GM12878 (cell line): ENCODE measurements at regions not wholly inside any gene's neighbourhood (a gene's known extent, or its start where the extent isn't known, plus 50 kb on each side); places are given as distances from the start of the nearest gene placed in this dataset.

Source experiments
- ATAC-seq: fragments of 200-7000 bp; cut with Tn5 transposase; 3 replicates; pipeline ENCODE4 v1.9.1; 2020; ENCODE audit warnings: mild to moderate bottlenecking, moderate library complexity
- BruUV-seq: library from RNA; stranded (reverse); fragments of 400-500 nt; replicated peaks from 2 replicates; lab custom pipeline; 2021; lab: Mats Ljungman, UMichigan
- CTCF ChIA-PET: fragments of 300-600 bp; sonication (Branson Sonifier 250); formaldehyde crosslinking; extraction: SDS; loops from one replicate; lab custom pipeline; 2021; ENCODE audit warnings: inconsistent platforms; lab: Yijun Ruan, JAX
- POLR2A ChIA-PET: fragments of 350-600 bp; formaldehyde crosslinking; extraction: SDS; loops from one replicate; lab custom pipeline; 2021; ENCODE audit warnings: inconsistent platforms; lab: Charles Lee
- RAD21 ChIA-PET: fragments of 300-600 bp; sonication (Branson Sonifier 250); formaldehyde crosslinking; loops from one replicate; lab custom pipeline; 2023; ENCODE audit warnings: antibody characterized with exemption; ENCODE audit not compliant: unreplicated experiment; lab: Charles Lee
- SMC1A ChIA-PET: fragments of 300-600 bp; sonication (Branson Sonifier 250); formaldehyde crosslinking; loops from one replicate; lab custom pipeline; 2023; ENCODE audit not compliant: unreplicated experiment, uncharacterized antibody; lab: Charles Lee
- DNase-seq: peaks from one replicate; pipeline ENCODE4 v3.0.0-alpha.2; 2011; ENCODE audit warnings: low read depth, low spot score
- FAIRE-seq: peaks from 3 replicates; lab custom pipeline; 2011; peaks lifted over from hg19 to GRCh38; lab: Jason Lieb, UNC
- H2AFZ ChIP-seq: 2 replicates; pipeline ENCODE4 v1.6.0; 2011; ENCODE audit warnings: low read depth, low read length, control low read depth; ENCODE audit not compliant: control insufficient read depth
- H3K27ac ChIP-seq: 2 replicates; pipeline ENCODE4 v1.5.1; 2011; ENCODE audit warnings: control low read depth; ENCODE audit not compliant: control insufficient read depth, insufficient read depth
- H3K27me3 ChIP-seq, 2 experiments: replicated peaks in 1 of 2; 2 replicates each; pipeline versions ENCODE4 v1.6.0 to v1.6.1; 2011; ENCODE audit warnings: low read length in 1 of 2; ENCODE audit not compliant: control insufficient read depth in 2 of 2, insufficient read depth in 2 of 2
- H3K36me3 ChIP-seq, 2 experiments: 2 replicates each; pipeline ENCODE4 v1.5.1; 2011; ENCODE audit warnings: low read length in 1 of 2; ENCODE audit not compliant: control insufficient read depth in 2 of 2, insufficient read depth in 2 of 2
- H3K4me1 ChIP-seq: 2 replicates; pipeline ENCODE4 v1.6.1; 2011; ENCODE audit warnings: mild to moderate bottlenecking, low read length, moderate library complexity, mixed read lengths; ENCODE audit not compliant: control insufficient read depth, insufficient read depth
- H3K4me2 ChIP-seq: 2 replicates; pipeline ENCODE4 v1.6.0; 2011; ENCODE audit warnings: control low read depth; ENCODE audit not compliant: control insufficient read depth, insufficient read depth
- H3K4me3 ChIP-seq: fragments of 200-600 bp; sonication (generic); 2 replicates; pipeline ENCODE4 v1.5.1; 2016
- H3K79me2 ChIP-seq: 2 replicates; pipeline ENCODE4 v1.6.0; 2011; ENCODE audit warnings: low read length; ENCODE audit not compliant: control insufficient read depth, insufficient read depth
- H3K9ac ChIP-seq: 2 replicates; pipeline ENCODE4 v1.8.0; 2011; ENCODE audit warnings: low read length, control low read depth, mixed read lengths; ENCODE audit not compliant: control insufficient read depth, insufficient read depth
- H3K9me3 ChIP-seq: replicated peaks from 3 replicates; pipeline ENCODE4 v1.5.1; 2011; ENCODE audit warnings: mild to moderate bottlenecking, low read length; ENCODE audit not compliant: control insufficient read depth, insufficient read depth
- H4K20me1 ChIP-seq: 2 replicates; pipeline ENCODE4 v1.6.0; 2011; ENCODE audit not compliant: control insufficient read depth, insufficient read depth
- BCL11A ChIP-seq: IDR thresholded peaks from 2 replicates; pipeline ENCODE4 v1.6.1; 2011; ENCODE audit warnings: low read depth, low read length
- ETV6 ChIP-seq, 2 experiments: fragments of 450-650 bp in 1 of 2; IDR thresholded peaks in 1 of 2; conservative IDR thresholded peaks in 1 of 2; 2 replicates each; pipeline ENCODE4 v1.6.1; 2014; ENCODE audit warnings: antibody characterized with exemption in 1 of 2, borderline replicate concordance in 1 of 2, low read depth in 1 of 2, mild to moderate bottlenecking in 1 of 2, moderate library complexity in 1 of 2
- LARP7 ChIP-seq: fragments of 450-650 bp; IDR thresholded peaks from 2 replicates; pipeline ENCODE4 v1.6.1; 2017; ENCODE audit warnings: mild to moderate bottlenecking
- MEF2A ChIP-seq: IDR thresholded peaks from 2 replicates; pipeline ENCODE4 v1.6.1; 2011; ENCODE audit warnings: low read depth, mild to moderate bottlenecking, low read length, moderate library complexity; ENCODE audit not compliant: insufficient read depth
- MTA2 ChIP-seq: fragments of 450-650 bp; IDR thresholded peaks from 2 replicates; pipeline ENCODE4 v1.6.1; 2016; ENCODE audit warnings: low read depth, mild to moderate bottlenecking, moderate library complexity
- NBN ChIP-seq: fragments of 450-650 bp; IDR thresholded peaks from 2 replicates; pipeline ENCODE4 v1.6.1; 2016
- NR2C2 ChIP-seq: IDR thresholded peaks from 2 replicates; pipeline ENCODE4 v1.6.1; 2011; ENCODE audit warnings: borderline replicate concordance, low read depth; ENCODE audit not compliant: control insufficient read depth, insufficient read length
- NRF1 ChIP-seq: conservative IDR thresholded peaks from 2 replicates; pipeline ENCODE4 v1.6.1; 2011; ENCODE audit warnings: mild to moderate bottlenecking, low read depth, low read length, improper control_type of control experiment
- RFX5 ChIP-seq: IDR thresholded peaks from 2 replicates; pipeline ENCODE4 v1.6.1; 2011; ENCODE audit warnings: low read depth, low read length, improper control_type of control experiment
- TAF1 ChIP-seq: IDR thresholded peaks from 2 replicates; pipeline ENCODE4 v1.6.1; 2011; ENCODE audit warnings: mild to moderate bottlenecking, low read depth, low read length, borderline replicate concordance
- WGBS: methylation state at CpG from one replicate; pipeline ENCODE4 v1.1.6; 2016; ENCODE audit warnings: low lambda C conversion rate; ENCODE audit not compliant: insufficient replicate concordance, insufficient coverage; ENCODE audit errors: missing lambda C conversion rate; 5-methylcytosine and 5-hydroxymethylcytosine counted together
- in situ Hi-C: fragments of 300-500 bp; cut with MboI; formaldehyde crosslinking; loops from 9 replicates; pipeline ENCODE4 v1.14.3; 2018; ENCODE audit warnings: mixed read lengths
- intact Hi-C: fragments of 100-400 bp; cut with micrococcal nuclease; formaldehyde crosslinking; loops from one replicate; pipeline ENCODE4 v1.14.2; 2022; ENCODE audit not compliant: unreplicated experiment

DNA sequence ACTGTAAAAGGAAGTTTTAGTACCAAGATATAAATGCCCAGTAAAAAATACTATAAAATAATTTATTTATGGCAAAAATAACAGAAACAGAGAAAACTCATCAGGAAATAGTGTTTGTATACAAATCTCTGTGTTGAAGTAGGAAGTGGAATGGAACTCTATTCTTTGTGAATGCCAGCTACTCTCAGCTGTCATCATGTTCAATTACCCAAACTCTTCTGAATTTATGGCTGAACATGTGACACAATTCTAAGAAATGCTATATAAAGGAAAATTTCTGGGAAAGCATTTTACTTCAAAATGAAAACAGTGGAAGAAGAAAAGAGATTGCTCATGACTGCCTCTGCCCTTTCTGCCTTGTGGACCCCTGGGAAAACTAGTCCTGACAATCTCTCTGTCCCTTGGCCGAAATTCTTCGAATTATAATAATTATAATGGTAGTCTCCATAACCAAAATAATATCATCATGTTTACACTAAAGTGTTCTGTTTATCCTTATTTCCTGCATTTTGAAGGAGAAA lies 522.3 kb upstream of the ST8SIA4 start:
- H3K27me3 ChIP-seq: no peaks in the 10 kb centered on the region
- ChIA-PET POLR2A (no interaction called here), SMC1A (no interaction called here), RAD21 (no interaction called here)
- no peak overlapping the region for H3K9ac ChIP-seq
- no peaks in the 10 kb centered on the region for H3K4me1 ChIP-seq
- in situ Hi-C loops (no loop called here), intact Hi-C loops (no loop called here)
- H3K36me3 ChIP-seq: no peaks in the 10 kb centered on the region
- FAIRE-seq (no peak), DNase-seq (no peak), ATAC-seq (no peak)
- H3K9me3 ChIP-seq: no peaks in the 10 kb centered on the region
- H3K4me2 ChIP-seq: no peak overlapping the region
- no peaks in the 10 kb centered on the region for H4K20me1 ChIP-seq
- no peaks in the 10 kb centered on the region for H3K79me2 ChIP-seq
- 13% methylated on average over 2 of the region's 2 CpGs for WGBS
- H2AFZ ChIP-seq: no peak overlapping the region
- TF ChIP-seq NRF1 (no peak), BCL11A (no peak)
- TF ChIP-seq, all 136 proteins: peak for 0
- no TSS peak for BruUV-seq
- H3K27ac ChIP-seq: no peak overlapping the region
- CTCF ChIA-PET: no interaction called here
- H3K4me3 ChIP-seq: no peak overlapping the region

DNA sequence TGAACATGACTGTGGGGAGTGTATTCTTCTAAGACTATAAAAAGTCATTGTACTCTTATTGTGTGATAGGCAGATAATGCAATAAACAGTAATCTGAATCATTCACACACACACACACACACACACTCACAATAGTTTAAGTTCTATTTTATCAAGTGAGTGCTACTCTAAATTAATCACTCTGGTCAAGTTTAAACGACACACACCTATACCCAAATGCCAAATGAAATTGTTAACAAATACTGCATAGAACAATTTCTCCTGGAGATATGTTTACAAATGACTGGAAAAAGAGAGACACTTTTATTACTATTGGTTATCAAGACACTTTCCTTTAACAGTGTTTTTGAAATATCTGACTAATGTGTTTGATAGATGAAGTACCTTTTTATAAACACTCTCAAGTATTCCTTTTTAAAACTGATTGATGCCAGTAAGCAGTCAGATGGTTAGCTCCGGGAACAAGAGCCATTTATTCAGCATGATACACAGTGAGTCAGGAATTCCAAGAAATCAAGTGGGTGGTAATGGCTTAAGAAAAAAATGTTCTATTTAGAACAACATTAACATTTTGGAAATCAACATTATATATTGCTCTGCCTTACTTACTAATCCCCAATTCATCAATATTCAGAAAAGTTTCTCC lies 521.6 kb upstream of the ST8SIA4 start:
- no peaks in the 10 kb centered on the region for H3K79me2 ChIP-seq
- FAIRE-seq (no peak), DNase-seq (no peak), ATAC-seq (no peak)
- in situ Hi-C loops: no loop called here
- TF ChIP-seq TAF1: no peak
- no peak for TF ChIP-seq NR2C2
- no peak for TF ChIP-seq MEF2A
- TF ChIP-seq LARP7: no peak
- TF ChIP-seq NBN: no peak
- TF ChIP-seq RFX5: no peak
- TF ChIP-seq ETV6 (conservative IDR thresholded peaks at IDR 0.05 in 1 of 2, IDR thresholded peaks at IDR 0.05 in 1 of 2; ENCODE audit: borderline replicate concordance in 1 of 2, low read depth in 1 of 2): no peak
- TF ChIP-seq MTA2: no peak
- TF ChIP-seq, all 136 proteins: peak for 0
- no peak overlapping the region for H3K4me2 ChIP-seq
- WGBS: 0% methylated on average over 2 of the region's 2 CpGs
- SMC1A ChIA-PET: no interaction called here
- no TSS peak for BruUV-seq
- no peaks in the 10 kb centered on the region for H4K20me1 ChIP-seq
- CTCF ChIA-PET: no interaction called here
- RAD21 ChIA-PET: no interaction called here
- intact Hi-C loops: no loop called here
- no peak overlapping the region for H3K9ac ChIP-seq
- H3K27ac ChIP-seq: no peak overlapping the region
- H3K27me3 ChIP-seq: no peaks in the 10 kb centered on the region
- H3K4me1 ChIP-seq: no peaks in the 10 kb centered on the region
- no peaks in the 10 kb centered on the region for H3K36me3 ChIP-seq
- no peaks in the 10 kb centered on the region for H3K9me3 ChIP-seq
- POLR2A ChIA-PET: no interaction called here
- H3K4me3 ChIP-seq: no peak overlapping the region
- no peak overlapping the region for H2AFZ ChIP-seq
